ENCODE measurements at regions not wholly inside any gene's neighbourhood (a gene's known extent, or its start where the extent isn't known, plus 50 kb on each side); places are given as distances from the start of the nearest gene placed in this dataset.
"Not testable (repeated sequence)": the region's sequence is repeated elsewhere in the genome, so short reads cannot be mapped to it uniquely, and the experiment has no call there.

GRCh38 chr11:37264783-37265182 lies 666.7 kb upstream of the RAG2 start:
- Histone ChIP-seq H3K4me1 (no peaks in the 10 kb centered on the region), H3K27ac (no peak overlapping the region), H2AFZ (no peak overlapping the region), H3K9ac (no peak overlapping the region), H3K9me3 (ENCODE audit: control insufficient read depth, low read length) (no peaks in the 10 kb centered on the region), H3K27me3 (ENCODE audit: control insufficient read depth, insufficient read depth, low read length) (no peaks in the 10 kb centered on the region), H3K79me2 (no peaks in the 10 kb centered on the region), H3K4me3 (ENCODE audit: low read depth, low read length) (no peak overlapping the region), H3K36me3 (ENCODE audit: control insufficient read depth, insufficient read depth, low read length) (no peaks in the 10 kb centered on the region), H3K4me2 (ENCODE audit: low read length) (no peak overlapping the region)
- TF ChIP-seq CTCF (IDR thresholded peaks at IDR 0.05) = no peak

- Histone ChIP-seq H3K4me3 (ENCODE audit: low read depth, low read length) (no peak overlapping the region), H3K9ac (no peak overlapping the region), H3K4me1 (no peaks in the 10 kb centered on the region), H3K4me2 (ENCODE audit: low read length) (no peak overlapping the region), H3K27me3 (ENCODE audit: control insufficient read depth, insufficient read depth, low read length) (no peaks in the 10 kb centered on the region), H2AFZ (no peak overlapping the region), H3K79me2 (no peaks in the 10 kb centered on the region), H3K27ac (no peak overlapping the region), H3K36me3 (ENCODE audit: control insufficient read depth, insufficient read depth, low read length) (no peaks in the 10 kb centered on the region), H3K9me3 (ENCODE audit: control insufficient read depth, low read length) (no peaks in the 10 kb centered on the region)
- TF ChIP-seq CTCF (IDR thresholded peaks at IDR 0.05) = no peak
Observed at GRCh38 chr11:37264060-37264459, 666.0 kb upstream of the RAG2 start.

GRCh38 chr11:37263467-37263866 lies 665.4 kb upstream of the RAG2 start:
- not testable (repeated sequence) for H3K79me2 ChIP-seq; H3K9ac ChIP-seq; H3K36me3 ChIP-seq (ENCODE audit: control insufficient read depth, insufficient read depth, low read length); H3K27me3 ChIP-seq (ENCODE audit: control insufficient read depth, insufficient read depth, low read length); H3K9me3 ChIP-seq (ENCODE audit: control insufficient read depth, low read length); H2AFZ ChIP-seq; H3K4me3 ChIP-seq (ENCODE audit: low read depth, low read length); H3K4me1 ChIP-seq; H3K27ac ChIP-seq; H3K4me2 ChIP-seq (ENCODE audit: low read length)

- Histone ChIP-seq H3K27me3 (ENCODE audit: control insufficient read depth, insufficient read depth, low read length) (no peaks in the 10 kb centered on the region), H3K4me3 (ENCODE audit: low read depth, low read length) (no peak overlapping the region), H3K4me2 (ENCODE audit: low read length) (no peak overlapping the region), H3K9me3 (ENCODE audit: control insufficient read depth, low read length) (no peaks in the 10 kb centered on the region), H2AFZ (no peak overlapping the region), H3K36me3 (ENCODE audit: control insufficient read depth, insufficient read depth, low read length) (no peaks in the 10 kb centered on the region), H3K9ac (no peak overlapping the region), H3K27ac (no peak overlapping the region), H3K79me2 (no peaks in the 10 kb centered on the region), H3K4me1 (no peaks in the 10 kb centered on the region)
- no peak for TF ChIP-seq CTCF (IDR thresholded peaks at IDR 0.05)
Observed at GRCh38 chr11:37259734-37260133, 661.7 kb upstream of the RAG2 start.

GRCh38 chr11:37248145-37248544 lies 650.1 kb upstream of the RAG2 start:
- H3K27ac ChIP-seq = no peak overlapping the region
- no peaks in the 10 kb centered on the region for H3K27me3 ChIP-seq (ENCODE audit: control insufficient read depth, insufficient read depth, low read length)
- no peaks in the 10 kb centered on the region for H3K4me1 ChIP-seq
- no peak for TF ChIP-seq CTCF (IDR thresholded peaks at IDR 0.05)
- H2AFZ ChIP-seq = no peak overlapping the region
- H3K36me3 ChIP-seq (ENCODE audit: control insufficient read depth, insufficient read depth, low read length) = no peaks in the 10 kb centered on the region
- H3K9ac ChIP-seq = no peak overlapping the region
- no peaks in the 10 kb centered on the region for H3K79me2 ChIP-seq
- no peak overlapping the region for H3K4me3 ChIP-seq (ENCODE audit: low read depth, low read length)
- no peaks in the 10 kb centered on the region for H3K9me3 ChIP-seq (ENCODE audit: control insufficient read depth, low read length)
- no peak overlapping the region for H3K4me2 ChIP-seq (ENCODE audit: low read length)

- H3K9me3 ChIP-seq (ENCODE audit: control insufficient read depth, low read length); H3K36me3 ChIP-seq (ENCODE audit: control insufficient read depth, insufficient read depth, low read length); H3K79me2 ChIP-seq; H3K4me2 ChIP-seq (ENCODE audit: low read length); H2AFZ ChIP-seq; H3K4me1 ChIP-seq; H3K27me3 ChIP-seq (ENCODE audit: control insufficient read depth, insufficient read depth, low read length); H3K4me3 ChIP-seq (ENCODE audit: low read depth, low read length); H3K27ac ChIP-seq; H3K9ac ChIP-seq: not testable (repeated sequence)
Observed at GRCh38 chr11:37246092-37246491, 648.1 kb upstream of the RAG2 start.
